Right lobe of liver (tissue), 4 donors: ENCODE measurements at regions not wholly inside any gene's neighbourhood (a gene's known extent, or its start where the extent isn't known, plus 50 kb on each side); places are given as distances from the start of the nearest gene placed in this dataset.

Experiments used
- POLR2A ChIP-seq: fragments of 450-650 bp; IDR thresholded peaks from one replicate; pipeline ENCODE4 v1.6.1; 2017; ENCODE audit warnings: antibody characterized with exemption, mild to moderate bottlenecking
- TF ChIP-seq, protein P1 (sequence below), 4 donors: fragments of 200-600 bp in 3 of 4; fragments of 450-650 bp in 1 of 4; IDR thresholded peaks; one replicate each; pipeline versions ENCODE4 v1.5.1 to v1.8.0; 2016 to 2022; ENCODE audit warnings: antibody characterized with exemption in 4 of 4, mild to moderate bottlenecking in 2 of 4
- donor health status: DM: no; HTN: no; CAD: no.
- donor health status: DM: no; HTN: no; CAD: no.
- donor health status: DM: no; HTN: yes; CAD: no.

DNA sequence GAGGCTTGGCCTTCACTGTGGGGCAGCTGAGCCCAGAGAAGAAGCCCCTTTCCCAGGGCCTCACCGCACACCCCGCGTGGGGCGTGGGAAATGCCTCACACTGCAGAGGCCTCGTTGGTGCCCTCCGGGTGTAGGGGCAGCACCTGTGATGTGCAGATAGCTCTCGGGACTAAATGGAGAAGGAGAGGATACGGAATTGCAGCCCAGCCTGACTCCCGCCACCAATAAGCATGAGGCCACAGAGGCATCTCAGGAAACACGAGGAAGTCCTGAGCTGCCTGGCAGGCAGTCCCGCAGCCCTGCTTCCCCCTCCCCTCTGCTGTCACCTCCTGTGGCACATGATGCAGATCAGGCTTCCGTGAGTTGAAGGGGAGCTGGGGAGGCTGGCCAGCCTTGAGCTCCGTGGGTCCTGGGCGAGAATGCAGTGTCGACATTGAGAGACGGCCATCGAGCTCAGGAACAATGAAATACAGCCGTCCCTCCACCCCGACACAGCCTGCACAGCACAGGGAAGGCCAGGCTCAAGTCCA is 59.6 kb upstream of the PPP2R2D start:
- TF ChIP-seq, protein P1, sequence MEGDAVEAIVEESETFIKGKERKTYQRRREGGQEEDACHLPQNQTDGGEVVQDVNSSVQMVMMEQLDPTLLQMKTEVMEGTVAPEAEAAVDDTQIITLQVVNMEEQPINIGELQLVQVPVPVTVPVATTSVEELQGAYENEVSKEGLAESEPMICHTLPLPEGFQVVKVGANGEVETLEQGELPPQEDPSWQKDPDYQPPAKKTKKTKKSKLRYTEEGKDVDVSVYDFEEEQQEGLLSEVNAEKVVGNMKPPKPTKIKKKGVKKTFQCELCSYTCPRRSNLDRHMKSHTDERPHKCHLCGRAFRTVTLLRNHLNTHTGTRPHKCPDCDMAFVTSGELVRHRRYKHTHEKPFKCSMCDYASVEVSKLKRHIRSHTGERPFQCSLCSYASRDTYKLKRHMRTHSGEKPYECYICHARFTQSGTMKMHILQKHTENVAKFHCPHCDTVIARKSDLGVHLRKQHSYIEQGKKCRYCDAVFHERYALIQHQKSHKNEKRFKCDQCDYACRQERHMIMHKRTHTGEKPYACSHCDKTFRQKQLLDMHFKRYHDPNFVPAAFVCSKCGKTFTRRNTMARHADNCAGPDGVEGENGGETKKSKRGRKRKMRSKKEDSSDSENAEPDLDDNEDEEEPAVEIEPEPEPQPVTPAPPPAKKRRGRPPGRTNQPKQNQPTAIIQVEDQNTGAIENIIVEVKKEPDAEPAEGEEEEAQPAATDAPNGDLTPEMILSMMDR (IDR thresholded peaks at IDR 0.05), result no peak
- TF ChIP-seq POLR2A, result no peak
